ENCODE measurements at regions not wholly inside any gene's neighbourhood (a gene's known extent, or its start where the extent isn't known, plus 50 kb on each side); places are given as distances from the start of the nearest gene placed in this dataset.

DNA sequence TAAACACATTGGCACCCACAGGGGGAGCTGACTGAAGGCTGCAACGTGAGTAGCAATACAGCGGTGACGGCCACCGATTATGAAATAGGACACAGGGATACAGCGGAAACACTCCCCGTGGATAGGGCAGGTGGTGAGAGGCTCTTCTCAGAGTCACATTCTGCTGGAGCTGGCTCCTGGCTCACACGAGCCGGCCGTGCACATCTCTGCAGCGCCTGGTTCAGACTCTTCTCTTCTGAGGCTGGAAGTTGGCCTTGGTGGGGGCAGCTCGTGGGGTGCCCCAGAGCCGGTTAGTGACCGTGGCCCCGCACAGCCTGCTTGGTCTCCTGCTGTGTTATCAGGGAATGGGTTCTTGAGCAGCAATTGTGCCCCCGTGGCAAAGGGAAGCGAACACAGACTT is 61.3 kb upstream of the EN2 start:
- TF ChIP-seq, protein P1, sequence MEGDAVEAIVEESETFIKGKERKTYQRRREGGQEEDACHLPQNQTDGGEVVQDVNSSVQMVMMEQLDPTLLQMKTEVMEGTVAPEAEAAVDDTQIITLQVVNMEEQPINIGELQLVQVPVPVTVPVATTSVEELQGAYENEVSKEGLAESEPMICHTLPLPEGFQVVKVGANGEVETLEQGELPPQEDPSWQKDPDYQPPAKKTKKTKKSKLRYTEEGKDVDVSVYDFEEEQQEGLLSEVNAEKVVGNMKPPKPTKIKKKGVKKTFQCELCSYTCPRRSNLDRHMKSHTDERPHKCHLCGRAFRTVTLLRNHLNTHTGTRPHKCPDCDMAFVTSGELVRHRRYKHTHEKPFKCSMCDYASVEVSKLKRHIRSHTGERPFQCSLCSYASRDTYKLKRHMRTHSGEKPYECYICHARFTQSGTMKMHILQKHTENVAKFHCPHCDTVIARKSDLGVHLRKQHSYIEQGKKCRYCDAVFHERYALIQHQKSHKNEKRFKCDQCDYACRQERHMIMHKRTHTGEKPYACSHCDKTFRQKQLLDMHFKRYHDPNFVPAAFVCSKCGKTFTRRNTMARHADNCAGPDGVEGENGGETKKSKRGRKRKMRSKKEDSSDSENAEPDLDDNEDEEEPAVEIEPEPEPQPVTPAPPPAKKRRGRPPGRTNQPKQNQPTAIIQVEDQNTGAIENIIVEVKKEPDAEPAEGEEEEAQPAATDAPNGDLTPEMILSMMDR (IDR thresholded peaks at IDR 0.05) = no peak
- no peak for TF ChIP-seq POLR2A (IDR thresholded peaks at IDR 0.05)
- no peak for TF ChIP-seq POLR2AphosphoS5 (IDR thresholded peaks at IDR 0.05)

All from prostate gland (tissue), 2 donors.